T-cell (primary cell): ENCODE measurements at regions not wholly inside any gene's neighbourhood (a gene's known extent, or its start where the extent isn't known, plus 50 kb on each side); places are given as distances from the start of the nearest gene placed in this dataset.

Source experiments
- ATAC-seq, 4 experiments: fragments of 200-7000 bp in 3 of 4; fragments of 150-1000 bp in 1 of 4; cut with Tn5 transposase; replicated peaks in 1 of 4; 1 replicate in 3 of 4; 2 replicates in 1 of 4; pipeline ENCODE4 v1.10.0; 2021; ENCODE audit warnings: moderate library complexity in 3 of 4, mild to moderate bottlenecking in 2 of 4, moderate number of reproducible peaks in 1 of 4
- CTCF ChIA-PET, 2 donors: fragments of 300-600 bp; sonication (Branson Sonifier 250); formaldehyde crosslinking; loops; one replicate each; lab custom pipeline; 2022; ENCODE audit warnings: antibody characterized with exemption in 2 of 2; lab: Charles Lee
- POLR2A ChIA-PET, 2 donors: fragments of 300-600 bp; sonication (Branson Sonifier 250); formaldehyde crosslinking; loops; one replicate each; lab custom pipeline; 2022; ENCODE audit warnings: antibody characterized with exemption in 2 of 2; lab: Charles Lee
- DNase-seq, 35 experiments: peaks; one replicate each; pipeline versions ENCODE4 v3.0.0 to v3.0.0-alpha.2; 2013 to 2023
- H3K27ac ChIP-seq: one replicate; pipeline ENCODE4 v1.5.1; 2013; ENCODE audit warnings: low read length
- H3K27me3 ChIP-seq, 2 experiments: replicated peaks in 1 of 2; 1 replicate in 1 of 2; 2 replicates in 1 of 2; pipeline versions ENCODE4 v1.6.1 to v1.7.0; 2013; ENCODE audit warnings: low read length in 1 of 2, mixed read lengths in 1 of 2; ENCODE audit not compliant: control insufficient read depth in 2 of 2, insufficient read depth in 2 of 2; ENCODE audit errors: extremely low read depth in 1 of 2
- H3K36me3 ChIP-seq, 2 donors: 1 replicate in 1 of 2; 2 replicates in 1 of 2; pipeline versions ENCODE4 v1.6.1 to v1.7.0; 2013; ENCODE audit warnings: low read length in 1 of 2; ENCODE audit not compliant: control insufficient read depth in 2 of 2, insufficient read depth in 1 of 2; ENCODE audit errors: extremely low read depth in 1 of 2
- H3K4me1 ChIP-seq, 2 experiments: 1 replicate in 1 of 2; 2 replicates in 1 of 2; pipeline versions ENCODE4 v1.6.1 to v1.7.0; 2013; ENCODE audit warnings: low read length in 2 of 2, mixed read lengths in 1 of 2; ENCODE audit not compliant: insufficient read depth in 2 of 2, control insufficient read depth in 1 of 2; ENCODE audit errors: extremely low read depth in 1 of 2
- H3K4me3 ChIP-seq, 2 donors: 1 replicate in 1 of 2; 2 replicates in 1 of 2; pipeline versions ENCODE4 v1.5.1 to v1.7.0; 2013; ENCODE audit warnings: mild to moderate bottlenecking in 2 of 2, low read length in 1 of 2, moderate library complexity in 1 of 2; ENCODE audit not compliant: control insufficient read depth in 1 of 2; ENCODE audit errors: extremely low read depth in 1 of 2
- H3K9me3 ChIP-seq: 2 replicates; pipeline ENCODE4 v1.7.0; 2013
- H3K27ac Mint-ChIP-seq, 2 donors: one replicate each; pipeline ENCODE4 v1.8.0; 2020 to 2021; ENCODE audit warnings: mild to moderate bottlenecking in 2 of 2, mixed read lengths in 2 of 2
- H3K27me3 Mint-ChIP-seq, 2 donors: one replicate each; pipeline ENCODE4 v1.8.0; 2021 to 2022; ENCODE audit warnings: mixed read lengths in 2 of 2
- H3K36me3 Mint-ChIP-seq: one replicate; pipeline ENCODE4 v1.8.0; 2021; ENCODE audit warnings: mixed read lengths
- H3K4me1 Mint-ChIP-seq, 3 donors: one replicate each; pipeline ENCODE4 v1.8.0; 2020 to 2022; ENCODE audit warnings: mixed read lengths in 3 of 3, mild to moderate bottlenecking in 1 of 3
- H3K4me3 Mint-ChIP-seq, 3 donors: one replicate each; pipeline ENCODE4 v1.8.0; 2020 to 2022; ENCODE audit warnings: mild to moderate bottlenecking in 3 of 3, mixed read lengths in 3 of 3, moderate library complexity in 3 of 3
- H3K9me3 Mint-ChIP-seq, 3 donors: one replicate each; pipeline ENCODE4 v1.8.0; 2020 to 2022; ENCODE audit warnings: mixed read lengths in 3 of 3
- WGBS: methylation state at CpG from one replicate; pipeline ENCODE4 v1.1.5; 2013; ENCODE audit warnings: missing lambda C conversion rate; ENCODE audit not compliant: insufficient coverage; 5-methylcytosine and 5-hydroxymethylcytosine counted together

- Histone ChIP-seq H3K9me3 (no peaks in the 10 kb centered on the region), H3K27ac (no peak overlapping the region), H3K36me3 (no peaks in the 10 kb centered on the region), H3K4me1 (no peaks in the 10 kb centered on the region), H3K4me3 (no peak overlapping the region), H3K27me3 (no peaks in the 10 kb centered on the region)
- Mint-ChIP-seq H3K27me3 (peaks cover 0 to 23% of the 10 kb centered on the region in 2 donors), H3K36me3 (no peaks in the 10 kb centered on the region), H3K4me1 (no peaks in the 10 kb centered on the region), H3K27ac (no peak overlapping the region), H3K9me3 (no peaks in the 10 kb centered on the region), H3K4me3 (no peak overlapping the region)
- 100% methylated on average over 1 of the region's 2 CpGs for WGBS
- ChIA-PET CTCF (interaction anchor here in 1 of 2 donors (0.6 kb wide), 1 partner anchor 1427 kb away, joined by 7 read pairs; the partner anchor contains the start of gene IFNB1), POLR2A (no interaction called here)
- DNase-seq (no peak), ATAC-seq (no peak)
Observed at GRCh38 chr9:19650312-19650711, 138.5 kb downstream of the SLC24A2 start.

DNA sequence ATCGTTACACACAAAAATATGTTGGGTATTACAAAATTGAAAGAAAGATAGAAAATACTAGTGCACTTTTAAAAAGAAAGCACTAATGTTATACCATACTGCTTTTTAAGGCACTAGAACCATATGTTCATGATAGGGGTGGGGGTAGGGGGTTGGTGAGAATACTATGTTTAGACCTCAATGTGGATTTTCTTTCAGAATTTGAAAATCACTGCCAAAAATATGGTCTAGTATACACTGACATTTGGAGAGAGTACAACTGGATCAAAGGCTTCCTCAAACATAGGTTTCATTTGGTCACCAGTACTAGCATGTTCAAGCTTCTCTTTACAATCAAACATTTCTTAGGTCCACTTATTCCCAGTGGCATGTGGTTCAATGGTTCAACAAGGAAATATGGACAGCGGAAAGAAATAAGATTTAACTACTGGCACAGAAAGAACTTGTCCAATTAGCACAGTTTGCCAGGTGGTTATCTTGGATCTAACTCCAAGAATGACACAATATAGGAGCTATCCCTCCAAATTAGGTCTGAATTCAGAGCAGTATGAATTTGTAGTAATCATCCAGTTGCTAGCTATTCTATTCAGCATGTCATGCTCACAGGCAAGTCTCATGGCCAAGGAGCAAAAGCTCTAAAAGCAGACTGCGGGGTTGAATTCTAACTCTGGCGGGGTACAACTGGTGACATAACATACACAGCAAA is 139.3 kb downstream of the SLC24A2 start:
- Mint-ChIP-seq H3K27me3 (peaks cover 0 to 20% of the 10 kb centered on the region in 2 donors), H3K4me3 (no peak overlapping the region), H3K27ac (no peak overlapping the region), H3K36me3 (no peaks in the 10 kb centered on the region), H3K9me3 (no peaks in the 10 kb centered on the region), H3K4me1 (no peaks in the 10 kb centered on the region)
- Histone ChIP-seq H3K9me3 (no peaks in the 10 kb centered on the region), H3K4me1 (no peaks in the 10 kb centered on the region), H3K27ac (no peak overlapping the region), H3K36me3 (no peaks in the 10 kb centered on the region), H3K27me3 (no peaks in the 10 kb centered on the region), H3K4me3 (no peak overlapping the region)
- WGBS = no CpG with 5 or more reads among the region's 4 CpGs
- ATAC-seq (no peak), DNase-seq (no peak)
- POLR2A ChIA-PET = no interaction called here
- CTCF ChIA-PET = interaction anchor here in 1 of 2 donors (0.6 kb wide), 1 partner anchor 1428 kb away, joined by 7 read pairs; the partner anchor contains the start of gene IFNB1

DNA sequence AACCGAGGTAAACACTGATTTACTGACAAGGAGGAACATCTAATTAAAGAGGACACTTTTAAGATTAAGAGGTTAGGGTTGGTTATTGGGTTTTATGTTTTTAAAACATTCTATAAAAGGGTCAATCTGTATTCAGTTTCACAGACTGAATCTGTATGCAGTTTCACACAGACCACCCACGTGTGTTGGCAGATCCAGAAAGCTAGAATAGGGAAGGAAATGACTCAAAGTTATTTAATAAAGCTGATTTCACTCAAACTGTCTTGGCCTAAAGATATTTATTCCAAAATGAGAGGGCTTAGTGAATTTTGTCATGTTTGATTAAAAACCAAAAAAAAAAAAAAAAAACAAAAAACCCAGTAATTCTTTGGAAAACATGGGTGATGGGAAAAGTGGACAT is 140.2 kb downstream of the SLC24A2 start:
- Mint-ChIP-seq H3K36me3 (no peaks in the 10 kb centered on the region), H3K9me3 (no peaks in the 10 kb centered on the region), H3K27me3 (peaks cover 0 to 20% of the 10 kb centered on the region in 2 donors), H3K4me3 (no peak overlapping the region), H3K4me1 (no peaks in the 10 kb centered on the region), H3K27ac (no peak overlapping the region)
- Histone ChIP-seq H3K9me3 (no peaks in the 10 kb centered on the region), H3K36me3 (no peaks in the 10 kb centered on the region), H3K4me1 (no peaks in the 10 kb centered on the region), H3K27ac (no peak overlapping the region), H3K4me3 (no peak overlapping the region), H3K27me3 (no peaks in the 10 kb centered on the region)
- ChIA-PET POLR2A (no interaction called here), CTCF (interaction anchor here in 1 of 2 donors (0.6 kb wide), 1 partner anchor 14 kb away, joined by 3 read pairs; no protein-coding TSS in a partner anchor)
- ATAC-seq (no peak), DNase-seq (no peak)
- no CpG with 5 or more reads among the region's 2 CpGs for WGBS

GRCh38 chr9:19643875-19644274 is 145.0 kb downstream of the SLC24A2 start:
- Mint-ChIP-seq H3K27me3 (peaks cover 0 to 21% of the 10 kb centered on the region in 2 donors), H3K4me3 (no peak overlapping the region), H3K27ac (no peak overlapping the region), H3K9me3 (no peaks in the 10 kb centered on the region), H3K36me3 (no peaks in the 10 kb centered on the region), H3K4me1 (no peaks in the 10 kb centered on the region)
- Histone ChIP-seq H3K4me1 (no peaks in the 10 kb centered on the region), H3K27ac (no peak overlapping the region), H3K4me3 (no peak overlapping the region), H3K36me3 (no peaks in the 10 kb centered on the region), H3K27me3 (no peaks in the 10 kb centered on the region), H3K9me3 (no peaks in the 10 kb centered on the region)
- POLR2A ChIA-PET = no interaction called here
- no peak for DNase-seq
- CTCF ChIA-PET = interaction anchor here in 1 of 2 donors (1.3 kb wide), 1 partner anchor 23 kb away, joined by 3 read pairs; no protein-coding TSS in a partner anchor
- no peak for ATAC-seq

DNA sequence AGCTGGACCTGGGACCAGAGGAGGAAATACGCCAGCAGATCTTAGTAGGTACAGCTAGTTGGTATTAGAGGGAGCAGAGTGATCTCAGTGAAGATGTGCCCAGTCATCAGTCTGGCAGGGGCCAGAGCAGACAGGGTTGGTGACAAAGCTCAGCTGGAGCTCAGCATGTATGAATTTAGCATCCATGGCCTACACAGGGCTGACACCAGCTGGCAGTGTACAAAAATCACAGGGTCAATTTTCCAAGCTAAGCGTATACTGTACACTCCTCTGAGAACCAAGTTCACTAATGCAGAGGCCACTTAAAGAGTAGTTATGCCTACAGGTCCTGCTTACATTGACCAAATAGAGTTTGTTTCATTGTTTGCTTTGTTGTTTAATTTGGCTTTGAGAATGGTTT is 146.6 kb downstream of the SLC24A2 start:
- no peak overlapping the region for H3K4me3 Mint-ChIP-seq
- H3K4me3 ChIP-seq = no peak overlapping the region
- H3K4me1 Mint-ChIP-seq = no peaks in the 10 kb centered on the region
- H3K9me3 ChIP-seq = no peaks in the 10 kb centered on the region
- H3K36me3 ChIP-seq = no peaks in the 10 kb centered on the region
- H3K27me3 Mint-ChIP-seq = peaks cover 0 to 19% of the 10 kb centered on the region in 2 donors
- ChIA-PET CTCF (interaction anchor here in 1 of 2 donors (0.7 kb wide), 1 partner anchor 231 kb away, joined by 5 read pairs; no protein-coding TSS in a partner anchor), POLR2A (no interaction called here)
- no peak for ATAC-seq
- no peaks in the 10 kb centered on the region for H3K4me1 ChIP-seq
- no peaks in the 10 kb centered on the region for H3K36me3 Mint-ChIP-seq
- no peaks in the 10 kb centered on the region for H3K27me3 ChIP-seq
- WGBS = no CpG with 5 or more reads among the region's 2 CpGs
- no peaks in the 10 kb centered on the region for H3K9me3 Mint-ChIP-seq
- no peak overlapping the region for H3K27ac Mint-ChIP-seq
- no peak overlapping the region for H3K27ac ChIP-seq
- no peak for DNase-seq

GRCh38 chr9:19641046-19641445 is 147.8 kb downstream of the SLC24A2 start:
- no peaks in the 10 kb centered on the region for H3K4me1 ChIP-seq
- Mint-ChIP-seq H3K27ac (no peak overlapping the region), H3K36me3 (no peaks in the 10 kb centered on the region), H3K9me3 (no peaks in the 10 kb centered on the region), H3K4me1 (no peaks in the 10 kb centered on the region), H3K27me3 (peaks cover 4 to 14% of the 10 kb centered on the region in 2 donors), H3K4me3 (no peak overlapping the region)
- WGBS = 67% methylated on average over 1 of the region's 2 CpGs
- H3K9me3 ChIP-seq = no peaks in the 10 kb centered on the region
- no peak overlapping the region for H3K27ac ChIP-seq
- ATAC-seq (no peak), DNase-seq (no peak)
- no peaks in the 10 kb centered on the region for H3K36me3 ChIP-seq
- H3K27me3 ChIP-seq = no peaks in the 10 kb centered on the region
- CTCF ChIA-PET = no interaction called here
- POLR2A ChIA-PET = no interaction called here
- no peak overlapping the region for H3K4me3 ChIP-seq
